NCI-H187 (cell line): ENCODE measurements at regions not wholly inside any gene's neighbourhood (a gene's known extent, or its start where the extent isn't known, plus 50 kb on each side); places are given as distances from the start of the nearest gene placed in this dataset.

Experiments
- DNase-seq, 2 experiments: peaks; one replicate each; lab custom pipeline; 2025; lab: John Stamatoyannopoulos, UW

GRCh38 chr7:34275624-34276023, 370.3 kb downstream of the BMPER start:
- DNase-seq = no peak

DNA sequence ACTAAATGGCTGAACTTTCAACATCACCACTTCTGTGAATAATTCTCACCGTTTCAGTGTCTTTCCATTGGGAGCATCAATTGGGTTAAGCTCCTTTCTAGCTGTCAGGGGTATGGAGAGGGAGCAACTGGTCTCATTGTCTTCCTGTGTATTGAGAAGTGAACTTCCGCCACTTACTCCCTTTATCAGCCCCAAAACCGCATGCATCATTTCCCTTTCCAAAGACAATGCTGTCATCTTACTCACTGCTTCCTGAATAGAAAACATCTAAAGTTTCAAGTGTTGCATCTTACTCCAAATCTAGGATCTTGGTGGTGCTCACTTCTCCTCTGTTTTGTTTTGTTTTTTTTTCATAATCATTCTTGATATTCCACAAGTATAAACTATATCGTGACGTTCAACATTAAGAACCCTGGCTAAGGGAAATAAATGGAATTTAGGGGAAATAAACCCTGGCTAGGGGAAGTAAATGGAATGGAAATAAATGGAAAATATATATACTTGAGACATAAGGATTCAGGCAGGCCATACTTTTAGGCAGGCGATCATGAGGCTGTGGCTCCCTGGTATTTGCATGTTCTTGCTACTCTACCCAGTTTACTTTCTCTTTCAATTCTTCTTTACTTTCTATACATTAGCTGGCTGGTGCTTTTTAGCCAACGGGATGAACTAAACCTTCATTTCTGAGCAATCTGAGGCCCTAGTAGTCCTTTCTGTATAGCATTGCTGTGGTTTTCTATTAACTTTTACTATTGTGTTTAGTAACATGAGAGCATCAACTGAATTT, 371.9 kb downstream of the BMPER start:
- DNase-seq = no peak

GRCh38 chr7:34277803-34278199, 372.5 kb downstream of the BMPER start:
- no peak for DNase-seq

DNA sequence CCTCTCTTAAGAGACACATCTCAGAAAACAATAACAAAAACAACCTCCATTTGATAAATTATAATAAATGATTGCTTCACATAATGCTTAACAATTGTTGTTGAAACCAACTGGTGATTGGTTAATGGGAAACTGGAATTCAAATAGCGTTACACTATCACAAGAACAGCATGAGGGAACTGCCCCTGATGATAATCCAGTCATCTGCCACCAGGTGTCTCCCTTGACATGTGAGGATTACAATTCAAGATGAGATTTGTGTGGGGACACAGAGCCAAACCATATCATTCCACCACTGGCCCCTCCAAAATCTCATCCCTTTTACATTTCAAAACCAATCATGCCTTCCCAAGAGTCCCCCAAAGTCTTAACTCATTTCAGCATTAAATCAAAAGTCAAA, 375.9 kb downstream of the BMPER start:
- no peak for DNase-seq

GRCh38 chr7:34282271-34282670, 375.7 kb upstream of the NPSR1 start:
- no peak for DNase-seq

DNA sequence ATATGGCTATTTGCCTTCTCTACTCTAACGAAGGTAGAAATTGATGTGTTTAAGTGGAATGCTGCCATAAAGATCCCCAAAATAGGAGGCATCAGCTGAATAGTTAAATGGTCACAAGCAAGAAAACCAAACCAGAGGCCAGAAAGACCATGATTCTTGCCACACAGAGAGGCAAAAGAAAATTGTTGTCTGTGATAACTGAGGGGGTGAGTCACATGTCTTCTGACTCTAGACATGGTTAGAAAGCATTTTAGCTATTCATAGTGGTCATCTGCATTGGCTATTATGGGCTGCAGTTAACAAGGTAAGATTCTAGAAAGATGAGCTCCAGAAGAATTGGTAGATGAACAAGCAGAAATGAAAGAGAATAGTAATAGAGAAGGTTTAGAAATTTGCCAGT, 361.4 kb upstream of the NPSR1 start:
- no peak for DNase-seq

DNA sequence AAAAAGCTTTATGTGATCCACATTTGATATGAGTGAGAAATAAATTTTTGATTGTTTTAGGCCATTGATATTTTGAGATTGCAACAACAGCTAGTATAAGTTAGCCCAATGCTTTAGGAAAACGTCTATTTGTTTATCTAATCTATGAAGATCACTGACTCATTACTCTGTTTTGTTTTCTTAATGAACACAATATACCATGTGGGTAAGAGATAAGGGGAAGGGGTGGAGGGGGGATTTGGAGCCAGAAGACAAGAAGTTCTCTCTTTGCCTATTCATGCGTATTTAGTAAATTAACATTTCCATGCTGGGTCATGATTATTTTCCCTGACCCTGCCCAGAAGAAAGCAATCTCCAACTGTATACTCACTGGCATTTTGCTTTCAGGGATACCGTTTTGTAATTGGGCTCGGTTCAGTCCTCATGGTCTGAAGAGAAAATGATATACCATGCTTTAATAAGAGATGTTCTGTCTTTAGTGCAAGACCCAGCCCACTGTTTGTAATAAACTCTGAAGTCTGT, 359.5 kb upstream of the NPSR1 start:
- no peak for DNase-seq

GRCh38 chr7:34299066-34299465, 359.0 kb upstream of the NPSR1 start:
- no peak for DNase-seq

- no peak for DNase-seq
Measured at GRCh38 chr7:34307540-34307939, 350.5 kb upstream of the NPSR1 start.

- DNase-seq = no peak
Measured at GRCh38 chr7:34308595-34308994, 349.4 kb upstream of the NPSR1 start.

DNA sequence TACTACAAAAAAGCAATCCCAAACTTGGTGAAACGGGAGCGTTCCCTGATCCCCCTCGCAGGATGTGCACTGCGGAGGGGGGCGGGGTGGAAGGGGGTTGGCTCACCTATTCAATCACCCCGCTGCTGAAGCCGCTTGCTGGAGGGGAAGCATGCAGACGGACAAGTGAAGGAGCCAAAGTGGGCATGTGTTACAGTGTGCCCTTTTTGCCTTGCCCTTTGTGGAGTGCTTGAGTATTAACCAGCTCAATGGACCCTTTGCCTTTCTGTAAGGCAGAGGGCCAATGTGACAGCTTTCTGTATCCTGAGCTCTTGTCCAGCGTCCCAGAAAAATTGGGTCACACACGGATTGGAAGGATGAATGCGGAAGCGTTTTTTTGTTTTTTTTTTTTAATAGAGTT, 348.9 kb upstream of the NPSR1 start:
- DNase-seq = no peak

DNA sequence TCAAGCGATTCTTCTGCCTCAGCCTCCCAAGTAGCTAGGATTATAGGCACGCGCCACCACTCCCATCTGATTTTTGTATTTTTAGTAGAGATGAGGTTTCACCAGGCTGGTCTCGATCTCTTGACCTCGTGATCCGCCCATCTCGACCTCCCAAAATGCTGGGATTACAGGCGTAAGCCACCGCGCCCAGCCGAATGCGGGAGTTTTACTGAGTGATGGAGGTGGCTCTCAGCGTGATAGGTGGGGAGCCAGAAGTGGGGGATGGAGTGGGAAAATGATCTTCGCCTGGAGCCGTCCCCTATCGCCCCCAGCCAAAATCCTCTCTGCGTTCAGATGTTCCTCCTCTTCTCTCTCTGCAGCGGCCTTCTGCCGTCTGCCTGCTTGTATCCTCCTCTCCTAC, 348.4 kb upstream of the NPSR1 start:
- no peak for DNase-seq

GRCh38 chr7:34311591-34311990, 346.4 kb upstream of the NPSR1 start:
- no peak for DNase-seq

DNA sequence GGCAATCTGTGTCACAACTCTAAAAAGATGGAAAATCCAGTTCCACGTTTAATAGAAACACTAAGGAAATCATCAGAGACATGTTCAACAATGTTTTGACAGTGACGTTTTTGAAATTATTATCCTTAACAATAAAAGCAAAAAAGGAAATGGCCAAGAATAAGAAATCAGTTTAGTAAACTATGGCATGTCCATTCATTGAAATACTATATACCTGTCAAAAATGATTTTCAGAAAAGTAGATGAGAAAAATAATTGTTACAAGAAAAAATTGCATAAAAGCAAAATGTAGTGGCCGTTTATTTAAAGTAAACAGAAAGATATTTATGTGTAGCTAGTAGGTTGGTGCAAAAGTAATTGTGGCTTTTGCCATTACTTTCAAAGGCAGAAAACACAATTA, 345.4 kb upstream of the NPSR1 start:
- no peak for DNase-seq

DNA sequence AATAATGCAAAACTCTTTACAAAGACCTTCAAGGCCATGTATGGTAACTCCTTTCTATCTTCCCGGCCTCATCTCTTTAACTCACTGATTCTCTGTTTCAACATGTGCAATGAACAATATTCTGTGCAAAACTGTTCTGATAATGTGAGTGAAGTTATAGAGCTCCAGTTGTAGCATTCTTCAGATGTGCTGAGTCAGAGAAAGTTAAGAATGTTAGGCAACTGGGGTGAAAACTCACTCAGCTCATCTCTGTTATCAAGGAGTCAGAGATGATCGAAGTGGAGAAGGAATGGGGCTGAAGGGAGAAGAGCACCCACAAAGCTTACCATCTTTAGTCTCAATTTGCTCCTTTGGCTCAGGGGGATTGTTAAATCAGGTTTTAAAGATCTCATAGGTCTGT, 344.7 kb upstream of the NPSR1 start:
- no peak for DNase-seq

DNA sequence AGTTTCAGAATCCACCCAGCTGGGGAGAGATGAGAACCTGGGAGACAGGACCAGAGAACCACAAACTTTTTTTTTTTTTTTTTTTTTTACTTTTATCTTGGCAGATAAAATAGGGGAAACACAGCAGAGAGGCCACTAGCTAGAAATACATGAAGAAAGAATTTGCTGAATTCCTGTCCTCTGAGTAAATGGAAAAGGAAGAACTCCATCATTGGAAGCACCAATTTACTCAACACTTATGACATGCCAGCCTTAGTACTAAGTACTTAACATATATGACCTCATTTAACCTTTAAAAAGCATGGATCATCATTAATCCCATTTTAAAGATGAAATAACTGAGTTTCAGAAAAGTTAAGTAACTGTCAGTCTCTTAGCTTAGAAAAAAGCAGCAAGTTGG, 343.0 kb upstream of the NPSR1 start:
- DNase-seq = no peak

- DNase-seq = no peak
Measured at GRCh38 chr7:34317039-34317438, 341.0 kb upstream of the NPSR1 start.

DNA sequence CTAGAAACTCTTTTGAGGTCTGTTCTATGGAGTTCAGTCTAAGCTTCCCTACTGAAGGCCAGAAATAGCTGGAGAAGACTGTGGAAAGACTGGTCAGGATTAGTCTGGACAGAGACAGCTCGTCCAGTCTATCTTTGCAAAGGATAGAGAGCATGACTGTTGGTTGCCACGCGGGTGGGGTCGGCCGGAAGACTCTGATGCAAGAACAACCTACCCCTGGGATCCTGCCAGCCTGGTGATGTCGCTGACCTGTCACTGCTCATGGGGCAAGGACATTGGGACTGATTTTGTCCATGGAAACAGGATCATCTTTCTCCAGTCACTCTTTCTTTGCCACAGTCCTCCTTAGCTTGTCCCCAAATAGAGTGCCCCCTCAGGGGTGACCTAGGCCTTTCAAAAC, 337.6 kb upstream of the NPSR1 start:
- no peak for DNase-seq

DNA sequence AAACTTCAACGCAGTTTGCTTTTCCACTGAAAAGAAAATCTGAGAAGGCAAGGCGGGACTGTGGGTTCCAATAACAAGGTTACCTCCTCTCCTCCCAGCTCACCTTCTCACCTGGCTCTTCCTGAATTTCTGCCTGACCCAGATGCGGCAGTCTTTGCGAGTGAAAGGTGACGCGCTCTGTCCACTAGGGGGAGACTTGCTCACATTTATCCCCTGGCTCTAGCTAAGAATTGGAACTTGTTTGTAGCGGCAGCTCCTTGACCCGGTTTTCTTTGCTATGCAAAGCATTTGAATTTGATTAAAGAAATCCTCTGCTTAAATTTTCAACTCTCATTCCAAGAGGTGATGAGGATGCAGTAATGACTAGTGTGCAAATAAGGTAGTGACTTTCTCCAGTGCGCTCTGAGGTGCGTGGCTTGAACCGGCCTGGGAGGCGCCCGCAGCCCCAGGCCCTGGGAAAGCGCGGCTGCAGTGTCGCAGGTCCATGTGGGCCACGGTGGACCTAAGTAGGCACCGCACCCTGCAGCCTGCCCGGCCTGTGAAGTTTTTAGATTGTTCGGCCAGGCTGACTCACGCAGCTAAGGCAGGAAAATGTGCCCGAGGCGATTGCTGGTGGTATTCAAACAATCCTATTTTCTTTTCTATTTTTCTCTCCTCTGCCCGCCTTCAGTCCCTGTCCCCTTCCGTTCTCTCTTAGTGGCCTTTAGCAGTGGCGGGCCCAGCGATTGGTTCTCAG, 336.9 kb upstream of the NPSR1 start:
- DNase-seq = peak in 1 of 2 experiments; percentile 13

- no peak for DNase-seq
Measured at GRCh38 chr7:34322841-34323240, 335.2 kb upstream of the NPSR1 start.

DNA sequence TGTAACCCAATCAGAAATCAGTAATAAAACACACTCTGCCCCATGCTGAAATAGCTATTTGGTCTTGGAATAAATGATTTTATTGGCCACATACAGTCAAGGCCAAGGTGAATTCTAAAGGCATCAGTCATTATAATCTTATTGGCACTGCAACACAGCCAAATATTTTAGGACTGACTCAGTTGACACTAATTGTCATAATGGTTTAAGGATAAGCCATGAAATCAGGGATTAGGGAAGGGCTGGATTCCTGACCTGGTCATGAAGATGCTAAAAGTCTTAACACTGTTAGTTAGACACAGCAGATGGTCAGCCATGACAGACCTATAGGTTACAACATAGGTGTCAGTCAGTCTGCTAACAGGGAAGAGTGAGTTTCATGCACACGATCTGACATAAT, 330.3 kb upstream of the NPSR1 start:
- DNase-seq = no peak

GRCh38 chr7:34330308-34330707, 327.7 kb upstream of the NPSR1 start:
- DNase-seq = no peak

- no peak for DNase-seq
Measured at GRCh38 chr7:34331102-34331501, 326.9 kb upstream of the NPSR1 start.
